HPDE6-E6E7 (cell line): ENCODE measurements at regions not wholly inside any gene's neighbourhood (a gene's known extent, or its start where the extent isn't known, plus 50 kb on each side); places are given as distances from the start of the nearest gene placed in this dataset.

Source experiments
- DNase-seq: peaks from one replicate; pipeline ENCODE4 v3.0.0; 2011; ENCODE audit warnings: missing footprints; ENCODE audit errors: extremely low spot score

DNA sequence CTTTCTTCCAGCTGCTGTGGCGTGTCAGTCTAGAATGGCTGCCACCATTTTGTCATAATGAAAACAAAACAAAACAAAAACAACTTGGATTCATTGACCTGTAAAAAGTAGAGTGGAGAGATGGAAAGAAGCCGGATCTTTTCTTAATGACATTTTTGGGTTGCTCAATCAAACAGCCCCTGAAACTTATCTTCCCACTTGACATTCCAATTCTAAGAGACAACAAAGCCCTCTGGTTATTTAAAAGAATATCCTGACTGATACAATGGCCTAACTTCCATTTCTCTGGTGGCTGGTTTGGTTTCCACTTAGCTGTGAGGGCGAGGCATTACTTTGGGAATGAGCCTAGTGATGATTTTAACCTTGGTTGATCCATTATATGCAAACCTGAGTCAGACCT lies 123.7 kb downstream of the AQP4 start:
- no peak for DNase-seq

DNA sequence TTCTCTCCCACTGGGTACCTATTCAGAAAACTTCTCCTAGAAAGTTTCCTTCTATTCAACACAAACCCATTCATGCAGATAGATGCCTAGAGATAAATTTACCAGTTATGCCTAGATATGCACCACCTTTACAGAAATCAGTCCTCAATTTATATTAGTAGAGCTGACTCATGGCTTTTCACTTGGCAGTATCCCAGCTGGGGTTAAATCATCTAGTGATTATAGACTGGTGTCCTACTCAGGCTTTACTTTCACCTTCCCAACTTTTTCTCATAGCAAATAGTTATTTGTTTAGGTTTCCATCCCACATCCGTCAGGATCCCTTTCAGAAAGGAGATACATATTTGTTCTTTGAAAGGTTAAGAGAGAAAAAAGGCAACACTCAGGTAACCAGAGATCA lies 124.5 kb downstream of the AQP4 start:
- DNase-seq: no peak

GRCh38 chr18:26740396-26740795 lies 125.1 kb downstream of the AQP4 start:
- DNase-seq: no peak

- no peak for DNase-seq
Observed at GRCh38 chr18:26738706-26739105, 126.8 kb downstream of the AQP4 start.

GRCh38 chr18:26736301-26736700 lies 129.2 kb downstream of the AQP4 start:
- DNase-seq: no peak

DNA sequence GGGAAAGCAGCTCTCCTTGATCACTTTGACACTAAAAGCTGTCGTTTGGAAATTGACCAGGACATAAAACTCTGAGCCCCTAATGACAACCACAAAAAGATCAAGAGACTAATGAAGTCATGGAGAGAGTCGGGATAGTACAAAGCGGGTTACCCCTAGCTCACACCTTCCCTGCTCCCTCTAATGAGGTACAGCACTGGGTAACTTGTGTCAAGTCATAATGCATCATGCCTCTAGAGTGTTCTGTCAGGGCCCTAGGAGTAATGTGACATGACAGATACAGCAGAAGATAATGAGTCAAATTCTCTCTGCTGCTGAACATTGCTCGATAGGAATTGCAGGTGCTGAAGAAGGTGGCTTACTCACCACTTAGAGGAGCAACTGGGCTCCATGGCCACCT lies 130.7 kb downstream of the AQP4 start:
- DNase-seq: no peak

DNA sequence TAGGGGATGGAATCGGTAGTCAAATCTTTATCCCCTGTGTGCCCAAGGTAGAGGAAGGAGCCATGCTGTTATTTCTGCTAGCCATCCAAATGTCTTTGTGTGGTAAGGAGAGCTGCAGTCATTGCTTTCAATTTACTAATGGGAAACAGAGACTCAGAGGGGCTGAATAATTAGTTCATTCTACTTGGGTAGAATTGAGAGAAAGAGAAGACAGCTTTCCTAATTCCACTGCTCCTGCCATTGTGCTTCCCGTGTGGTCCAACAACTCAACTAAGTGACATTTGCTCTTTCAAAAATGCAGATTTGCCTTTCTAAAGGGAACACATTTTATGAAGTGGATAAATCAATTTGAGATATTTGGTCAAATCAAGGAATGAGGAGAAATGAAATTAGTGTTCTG lies 136.1 kb downstream of the AQP4 start:
- no peak for DNase-seq

DNA sequence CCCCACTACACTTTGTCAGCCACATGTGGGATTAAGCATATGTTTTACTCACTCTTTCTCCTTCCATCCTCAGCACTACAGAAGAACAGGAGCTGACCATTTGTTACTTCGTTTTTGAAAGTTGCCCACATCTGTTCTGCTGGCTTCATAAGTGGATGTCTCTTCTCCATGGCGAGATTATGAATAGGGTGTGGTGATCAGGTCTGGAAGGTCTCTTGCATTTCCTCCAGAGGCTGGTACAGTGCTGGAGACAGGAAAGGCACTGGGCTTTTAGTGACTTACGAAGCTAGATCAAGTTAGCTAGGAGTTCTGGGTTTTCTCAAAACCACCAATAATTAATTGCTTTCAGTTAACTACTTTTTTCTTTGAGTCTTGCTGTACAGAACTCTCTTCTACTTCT lies 136.5 kb downstream of the AQP4 start:
- DNase-seq: no peak

DNA sequence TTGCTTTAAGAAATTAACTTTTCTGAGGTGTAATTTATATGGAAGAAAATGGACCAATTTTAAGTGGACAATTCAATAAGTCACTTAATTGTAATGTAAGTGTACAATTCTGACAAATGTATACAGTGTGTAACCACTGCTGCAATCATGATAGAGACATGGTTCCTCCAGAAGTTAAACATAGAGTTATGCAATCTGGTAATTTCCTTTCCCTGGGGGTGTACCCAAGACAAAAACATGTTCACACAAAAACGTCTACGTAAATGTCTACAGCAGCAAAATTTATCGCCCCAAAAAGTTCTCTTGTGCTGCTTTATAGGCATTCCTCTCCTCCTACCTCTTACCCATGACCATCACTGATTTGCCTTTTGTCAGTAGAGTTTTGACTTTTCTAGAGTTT lies 141.5 kb downstream of the AQP4 start:
- no peak for DNase-seq

DNA sequence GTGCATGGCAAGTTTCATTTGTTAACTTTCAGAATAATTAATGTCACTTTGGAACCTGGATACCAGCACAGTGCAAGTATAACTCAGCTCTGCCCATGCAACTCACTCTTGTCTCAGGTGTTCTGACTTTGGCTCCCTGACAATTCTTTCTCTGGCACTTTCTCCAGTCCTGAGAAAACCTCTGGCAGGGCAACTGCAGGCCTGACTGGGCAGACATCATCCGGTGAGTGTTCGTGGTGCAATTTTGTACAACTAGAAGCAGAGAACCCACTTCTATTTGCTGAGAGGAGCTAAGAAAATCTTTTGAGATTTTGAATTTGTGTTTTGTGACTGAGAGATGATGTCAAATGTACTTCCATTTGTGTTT lies 143.0 kb downstream of the AQP4 start:
- DNase-seq: no peak

- no peak for DNase-seq
Observed at GRCh38 chr18:26721854-26722564, 143.5 kb downstream of the AQP4 start.

- DNase-seq: no peak
Observed at GRCh38 chr18:26719896-26720295, 145.6 kb downstream of the AQP4 start.

DNA sequence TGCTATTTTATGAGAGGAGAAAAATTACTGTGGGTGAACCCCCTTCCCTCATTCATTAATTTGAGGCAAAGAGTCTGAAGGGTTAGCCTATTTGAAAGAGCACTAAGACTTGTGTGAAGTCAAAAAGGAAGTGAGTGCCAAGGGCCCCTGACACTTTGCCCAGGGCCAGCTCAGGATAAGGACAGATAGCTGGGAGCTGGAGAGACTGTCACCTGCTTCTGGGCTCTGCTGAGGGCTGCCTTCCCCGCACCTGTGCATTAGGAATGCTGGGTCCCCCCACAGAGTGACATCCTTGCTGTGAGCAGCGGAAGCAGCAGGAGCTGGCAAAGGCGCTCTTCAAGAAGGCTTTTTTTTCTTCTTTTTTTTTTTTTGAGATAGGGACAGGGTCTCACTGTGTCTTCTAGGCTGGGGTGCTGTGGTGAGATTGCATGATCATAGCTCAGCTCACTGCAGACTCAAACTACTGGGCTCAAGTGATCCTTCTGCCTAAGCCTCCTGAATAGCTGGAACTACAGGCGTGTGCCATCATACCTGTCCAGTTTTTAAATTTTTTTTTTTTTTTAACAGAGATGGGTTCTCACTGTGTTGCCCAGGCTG lies 148.3 kb downstream of the AQP4 start:
- no peak for DNase-seq

DNA sequence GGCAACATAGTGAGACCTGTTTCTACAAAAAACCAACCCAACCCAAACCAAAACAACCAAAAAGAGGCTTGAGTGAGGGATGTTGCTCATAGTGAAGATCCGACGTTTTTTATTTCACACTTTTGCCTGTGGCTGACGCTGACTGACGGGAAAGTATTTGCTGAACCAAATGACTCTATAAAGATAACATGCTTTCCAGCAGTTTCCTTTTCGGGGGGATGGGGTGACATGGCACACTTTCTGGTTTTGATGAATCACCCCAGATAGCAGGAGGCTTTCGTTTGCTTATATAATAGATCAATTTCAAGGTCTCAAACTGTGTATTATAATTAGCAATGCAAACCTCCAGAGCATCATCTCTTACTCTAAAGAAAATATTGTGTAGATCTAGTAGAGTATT lies 150.8 kb downstream of the AQP4 start:
- DNase-seq: no peak

- no peak for DNase-seq
Observed at GRCh38 chr18:26711756-26712155, 153.8 kb downstream of the AQP4 start.

- no peak for DNase-seq
Observed at GRCh38 chr18:26710470-26711096, 154.9 kb downstream of the AQP4 start.

- no peak for DNase-seq
Observed at GRCh38 chr18:26709897-26710296, 155.6 kb downstream of the AQP4 start.

DNA sequence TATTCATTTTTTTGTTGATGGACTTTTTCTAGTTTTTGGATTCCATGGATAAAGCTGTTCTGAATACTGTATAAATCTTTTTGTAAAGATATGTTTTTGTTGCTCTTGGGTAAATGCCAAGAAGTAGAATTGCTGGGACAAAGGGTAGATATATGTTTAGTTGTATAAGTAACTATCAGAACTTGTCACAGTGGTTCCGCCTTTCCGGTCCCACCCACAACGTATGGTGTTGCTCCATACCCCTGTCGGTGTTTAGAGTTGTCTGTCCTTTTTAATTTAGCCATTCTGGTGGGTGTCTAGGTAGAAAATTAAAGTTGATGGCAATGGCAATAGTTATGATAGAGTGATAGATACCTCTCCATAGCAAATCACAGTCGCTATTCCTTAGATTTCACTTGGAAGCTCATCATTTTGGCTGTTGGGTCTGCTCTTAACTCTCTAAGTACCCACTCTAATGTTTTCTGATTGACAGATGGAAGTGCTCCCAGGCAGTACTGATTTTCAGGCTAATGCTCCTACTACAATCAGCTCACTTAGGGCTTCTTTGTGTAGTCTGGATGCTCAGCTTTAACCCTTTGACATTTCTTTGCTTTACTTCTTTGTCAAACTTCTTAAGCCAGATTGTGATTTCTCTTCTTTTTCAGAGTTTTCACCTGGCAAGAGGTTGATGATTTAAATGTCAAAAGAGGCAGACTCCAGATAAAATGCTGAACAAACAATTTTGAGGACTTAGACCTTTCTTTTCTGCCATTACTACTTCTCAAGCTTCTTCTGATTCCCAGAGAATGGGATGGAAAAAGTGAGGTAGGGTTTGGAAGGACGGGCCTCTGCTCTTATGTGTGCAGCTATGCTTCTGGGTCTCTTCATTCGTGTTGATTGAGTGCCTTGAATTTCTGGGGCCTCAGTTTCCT lies 156.4 kb downstream of the AQP4 start:
- no peak for DNase-seq

DNA sequence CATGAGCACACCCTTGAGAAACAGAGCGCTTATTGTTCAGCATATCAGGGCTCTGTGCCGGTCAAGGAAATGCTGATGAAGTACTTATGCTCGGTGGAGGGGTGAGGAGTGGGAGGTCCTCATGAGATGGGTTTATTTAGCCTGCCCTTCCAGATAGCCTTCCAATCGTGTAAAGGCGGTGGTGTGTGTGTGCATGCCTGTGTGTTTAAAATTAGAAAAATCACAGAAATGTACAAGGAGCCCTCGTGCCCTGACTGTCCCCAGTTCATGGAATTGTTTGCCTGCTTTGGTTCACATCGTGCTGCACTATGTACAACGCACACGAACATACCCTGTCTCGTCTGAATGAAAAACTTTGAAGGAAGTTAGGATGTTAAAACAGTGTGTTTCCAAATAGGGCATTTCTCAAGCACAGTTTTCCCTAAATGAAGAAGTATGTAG lies 158.6 kb downstream of the AQP4 start:
- DNase-seq: no peak

- no peak for DNase-seq
Observed at GRCh38 chr18:26705757-26706156, 157.4 kb upstream of the KCTD1 start.

DNA sequence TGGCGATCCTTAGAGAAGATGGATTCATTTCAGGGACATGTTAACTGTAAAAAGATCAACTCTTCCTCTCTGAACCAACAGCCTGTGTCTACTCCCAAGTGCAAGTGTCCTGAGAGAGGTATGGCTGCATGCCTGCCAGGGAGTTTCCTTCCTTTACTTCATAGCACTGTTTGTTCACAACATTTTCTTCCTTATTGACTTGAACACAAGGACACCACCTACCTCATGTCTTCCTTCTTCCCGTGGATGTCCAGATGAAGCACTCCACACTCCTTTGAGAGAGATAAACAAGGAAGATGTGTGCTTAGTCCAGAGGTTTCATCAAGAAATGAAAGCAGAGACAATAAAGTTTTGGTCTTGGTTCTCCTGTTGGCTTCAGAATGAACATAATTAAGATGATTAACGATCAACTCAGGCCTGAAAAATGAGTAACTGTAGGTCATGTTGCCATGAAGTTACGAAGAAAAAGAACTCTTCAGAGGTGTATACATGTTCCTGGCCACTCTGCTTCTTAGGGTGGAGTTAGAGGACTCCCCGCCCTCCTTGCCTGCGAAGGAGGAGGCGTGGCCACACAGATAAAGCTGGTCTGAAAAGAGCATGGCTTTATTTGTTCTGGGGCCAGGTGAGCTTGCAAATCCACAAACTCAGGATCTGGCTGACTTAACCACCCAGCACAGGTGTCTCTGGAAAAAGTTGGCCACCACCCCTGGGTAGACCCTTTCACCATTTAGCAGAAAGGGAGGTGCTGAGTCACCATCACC lies 155.0 kb upstream of the KCTD1 start:
- no peak for DNase-seq

DNA sequence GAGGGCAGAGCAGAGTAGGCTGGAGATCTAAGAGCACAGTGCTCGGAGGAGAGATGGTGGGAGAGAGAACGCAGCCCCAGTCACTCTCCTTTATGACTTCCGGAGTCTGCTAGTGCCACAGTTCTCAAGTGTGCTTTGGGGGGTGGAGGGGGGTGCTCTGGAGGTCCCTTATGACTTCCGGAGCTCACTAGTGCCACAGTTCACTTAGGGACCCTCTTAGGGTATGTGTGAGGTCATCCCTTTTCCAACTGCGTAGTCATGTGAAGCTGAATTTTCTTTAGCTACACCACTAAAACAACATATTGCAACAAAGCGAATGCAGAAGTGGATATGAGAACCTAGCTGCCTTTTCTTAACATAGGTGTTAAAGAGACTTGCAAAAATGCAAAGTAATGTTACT lies 153.7 kb upstream of the KCTD1 start:
- no peak for DNase-seq
